K562 (cell line): ENCODE measurements at regions not wholly inside any gene's neighbourhood (a gene's known extent, or its start where the extent isn't known, plus 50 kb on each side); places are given as distances from the start of the nearest gene placed in this dataset.

Experiments used
- ATAC-seq: fragments of 200-7000 bp; cut with Tn5 transposase; 3 replicates; pipeline ENCODE4 v1.9.1; 2020; ENCODE audit warnings: moderate library complexity
- BruUV-seq: library from RNA; stranded (reverse); fragments of 400-500 nt; replicated peaks from 2 replicates; lab custom pipeline; 2021; lab: Mats Ljungman, UMichigan
- CTCF ChIA-PET: fragments of 300-600 bp; formaldehyde crosslinking; extraction: SDS; loops from one replicate; lab custom pipeline; 2021; ENCODE audit warnings: low intra/inter-chr PET ratio; lab: Yijun Ruan, JAX
- POLR2A ChIA-PET: fragments of 300-600, 350-650 bp; sonication (Branson Sonifier 250); formaldehyde crosslinking; extraction: SDS; loops from one replicate; lab custom pipeline; 2021; ENCODE audit warnings: antibody characterized with exemption, inconsistent platforms; lab: Yijun Ruan, JAX
- DNase-seq, 4 experiments: peaks; one replicate each; pipeline versions ENCODE4 v3.0.0 to v3.0.0-alpha.2; 2011 to 2018; ENCODE audit warnings: low spot score in 3 of 4, mixed read lengths in 3 of 4; ENCODE audit errors: extremely low read depth in 1 of 4
- FAIRE-seq: peaks from 2 replicates; lab custom pipeline; 2011; peaks lifted over from hg19 to GRCh38; lab: Jason Lieb, UNC
- H2AFZ ChIP-seq: 2 replicates; pipeline ENCODE4 v1.6.0; 2011; ENCODE audit warnings: low read depth, low read length, control low read depth, inconsistent platforms
- H3K27ac ChIP-seq: fragments of 200-600 bp; 3 replicates; pipeline ENCODE4 v1.8.0; 2011; ENCODE audit warnings: low read depth, mild to moderate bottlenecking, control low read depth, inconsistent platforms, low read length, moderate library complexity, mixed read lengths; ENCODE audit errors: extremely low read depth
- H3K27me3 ChIP-seq, 2 experiments: fragments of 300-600 bp in 1 of 2; 2 replicates in 1 of 2; 3 replicates in 1 of 2; pipeline versions ENCODE4 v1.6.0 to v1.8.0; 2011; ENCODE audit warnings: inconsistent platforms in 2 of 2, low read length in 2 of 2, mild to moderate bottlenecking in 1 of 2, mixed read lengths in 1 of 2, moderate library complexity in 1 of 2; ENCODE audit not compliant: control insufficient read depth in 2 of 2, insufficient read depth in 2 of 2
- H3K36me3 ChIP-seq: fragments of 300-600 bp; 3 replicates; pipeline ENCODE4 v1.8.0; 2011; ENCODE audit warnings: mild to moderate bottlenecking, low read length, inconsistent platforms; ENCODE audit not compliant: control insufficient read depth, insufficient read depth
- H3K4me1 ChIP-seq, 2 experiments: fragments of 200-600 bp in 1 of 2; replicated peaks in 1 of 2; 2 replicates in 1 of 2; 3 replicates in 1 of 2; pipeline versions ENCODE4 v1.5.1 to v1.8.0; 2011; ENCODE audit warnings: inconsistent platforms in 2 of 2, low read length in 2 of 2, mild to moderate bottlenecking in 1 of 2, mixed read lengths in 1 of 2, moderate library complexity in 1 of 2; ENCODE audit not compliant: control insufficient read depth in 2 of 2, insufficient read depth in 2 of 2
- H3K4me2 ChIP-seq: 2 replicates; pipeline ENCODE4 v1.6.1; 2011; ENCODE audit warnings: low read length, control low read depth, inconsistent platforms, mixed read lengths; ENCODE audit not compliant: insufficient read depth
- H3K4me3 ChIP-seq: fragments of 200-600 bp; sonication (generic), shearing (Covaris generic); 2 replicates; pipeline ENCODE4 v1.5.1; 2016; ENCODE audit warnings: control low read depth, inconsistent platforms
- H3K79me2 ChIP-seq: fragments of 200-600 bp; 3 replicates; pipeline ENCODE4 v1.8.0; 2011; ENCODE audit warnings: low read length, inconsistent platforms; ENCODE audit not compliant: control insufficient read depth, insufficient read depth
- H3K9ac ChIP-seq, 2 experiments: 2 replicates each; pipeline versions ENCODE4 v1.6.0 to v1.6.1; 2011; ENCODE audit warnings: low read depth in 2 of 2, low read length in 2 of 2, control low read depth in 1 of 2, inconsistent platforms in 1 of 2, mild to moderate bottlenecking in 1 of 2, mixed read lengths in 1 of 2; ENCODE audit not compliant: insufficient read depth in 1 of 2
- H3K9me1 ChIP-seq: one replicate; pipeline ENCODE4 v1.6.0; 2011; ENCODE audit warnings: inconsistent platforms, mild to moderate bottlenecking, low read length, moderate library complexity; ENCODE audit not compliant: control insufficient read depth, insufficient read depth
- H3K9me3 ChIP-seq: replicated peaks from 2 replicates; pipeline ENCODE4 v1.5.1; 2011; ENCODE audit warnings: low read depth, low read length, inconsistent platforms; ENCODE audit not compliant: control insufficient read depth, insufficient read depth
- H4K20me1 ChIP-seq: replicated peaks from 2 replicates; pipeline ENCODE4 v1.6.1; 2011; ENCODE audit warnings: low read length, inconsistent platforms, mixed read lengths; ENCODE audit not compliant: control insufficient read depth, insufficient read depth
- CBX3 ChIP-seq, 2 experiments: IDR thresholded peaks; 1 replicate in 1 of 2; 2 replicates in 1 of 2; pipeline ENCODE4 v1.6.1; 2012; ENCODE audit warnings: inconsistent platforms in 2 of 2, low read length in 2 of 2, borderline replicate concordance in 1 of 2, control low read depth in 1 of 2
- CREM ChIP-seq: IDR thresholded peaks from 2 replicates; pipeline ENCODE4 v1.6.1; 2014; ENCODE audit warnings: antibody characterized with exemption, low read depth
- GATA2 ChIP-seq: sonication (generic); formaldehyde crosslinking; IDR thresholded peaks from 2 replicates; pipeline ENCODE4 v1.4.0; 2020; ENCODE audit warnings: mild to moderate bottlenecking, missing genetic modification reagents
- HOXB6 ChIP-seq: fragments of 250-450 bp; sonication (Bioruptor Pico); IDR thresholded peaks from 2 replicates; pipeline ENCODE4 v1.5.1; 2022; ENCODE audit warnings: mild to moderate bottlenecking, borderline replicate concordance
- KDM2B ChIP-seq: fragments of 250-450 bp; sonication (Bioruptor Pico); IDR thresholded peaks from 2 replicates; pipeline ENCODE4 v1.8.0; 2021; ENCODE audit warnings: mild to moderate bottlenecking, moderate library complexity
- MAFK ChIP-seq: IDR thresholded peaks from 2 replicates; pipeline ENCODE4 v1.6.1; 2011; ENCODE audit warnings: low read length, improper control_type of control experiment
- MECOM ChIP-seq: fragments of 250-450 bp; sonication (Bioruptor Pico); IDR thresholded peaks from 2 replicates; pipeline ENCODE4 v1.8.0; 2022; ENCODE audit warnings: inconsistent platforms
- SRSF9 ChIP-seq: fragments of 200-400 bp; formaldehyde crosslinking; IDR thresholded peaks from 2 replicates; pipeline ENCODE4 v1.6.1; 2017; ENCODE audit warnings: low read depth, low read length, borderline replicate concordance
- XRCC5 ChIP-seq: fragments of 200-400 bp; formaldehyde crosslinking; IDR thresholded peaks from 2 replicates; pipeline ENCODE4 v1.6.1; 2017; ENCODE audit warnings: low read depth, mild to moderate bottlenecking, low read length
- ZNF174 ChIP-seq: fragments of 250-450 bp; sonication (Bioruptor Pico); IDR thresholded peaks from 2 replicates; pipeline ENCODE4 v1.4.0; 2020; ENCODE audit warnings: mild to moderate bottlenecking
- ZNF282 ChIP-seq: sonication (generic); formaldehyde crosslinking; IDR thresholded peaks from 2 replicates; pipeline ENCODE4 v1.8.1; 2023; ENCODE audit warnings: missing genetic modification reagents
- ZNF695 ChIP-seq: fragments of 450-650 bp; formaldehyde crosslinking; IDR thresholded peaks from 2 replicates; pipeline ENCODE4 v1.4.0; 2020; ENCODE audit warnings: mild to moderate bottlenecking, moderate library complexity
- ZNF76 ChIP-seq: fragments of 250-450 bp; sonication (Bioruptor Pico); IDR thresholded peaks from 2 replicates; pipeline ENCODE4 v1.4.0; 2020; ENCODE audit warnings: mild to moderate bottlenecking, moderate library complexity, borderline replicate concordance
- WGBS: fragments of 100-300 bp; shearing (Covaris generic); methylation state at CpG from one replicate; pipeline ENCODE4 v1.1.6; 2016; ENCODE audit warnings: low coverage, mixed read lengths; ENCODE audit not compliant: insufficient coverage; ENCODE audit errors: missing lambda C conversion rate; 5-methylcytosine and 5-hydroxymethylcytosine counted together
- in situ Hi-C: fragments of 300-500 bp; cut with MboI; formaldehyde crosslinking; loops from 4 replicates; pipeline ENCODE4 v1.15.0; 2018; ENCODE audit warnings: inconsistent platforms, mixed read lengths
- intact Hi-C: fragments of 100-400 bp; cut with micrococcal nuclease; formaldehyde crosslinking; loops from 2 replicates; pipeline ENCODE4 v1.14.2; 2022
- TF ChIP-seq, protein P1 (sequence below): IDR thresholded peaks from 2 replicates; pipeline ENCODE4 v1.6.1; 2014; ENCODE audit warnings: antibody characterized with exemption
- TF ChIP-seq, protein P2 (sequence below): sonication (generic); formaldehyde crosslinking; IDR thresholded peaks from 2 replicates; pipeline ENCODE4 v1.8.1; 2023; ENCODE audit warnings: missing genetic modification reagents, mild to moderate bottlenecking, borderline replicate concordance
- TF ChIP-seq, protein P3 (sequence below): fragments of 200-400 bp; formaldehyde crosslinking; IDR thresholded peaks from 2 replicates; pipeline ENCODE4 v1.6.1; 2017; ENCODE audit warnings: mild to moderate bottlenecking, low read depth, low read length, moderate library complexity

DNA sequence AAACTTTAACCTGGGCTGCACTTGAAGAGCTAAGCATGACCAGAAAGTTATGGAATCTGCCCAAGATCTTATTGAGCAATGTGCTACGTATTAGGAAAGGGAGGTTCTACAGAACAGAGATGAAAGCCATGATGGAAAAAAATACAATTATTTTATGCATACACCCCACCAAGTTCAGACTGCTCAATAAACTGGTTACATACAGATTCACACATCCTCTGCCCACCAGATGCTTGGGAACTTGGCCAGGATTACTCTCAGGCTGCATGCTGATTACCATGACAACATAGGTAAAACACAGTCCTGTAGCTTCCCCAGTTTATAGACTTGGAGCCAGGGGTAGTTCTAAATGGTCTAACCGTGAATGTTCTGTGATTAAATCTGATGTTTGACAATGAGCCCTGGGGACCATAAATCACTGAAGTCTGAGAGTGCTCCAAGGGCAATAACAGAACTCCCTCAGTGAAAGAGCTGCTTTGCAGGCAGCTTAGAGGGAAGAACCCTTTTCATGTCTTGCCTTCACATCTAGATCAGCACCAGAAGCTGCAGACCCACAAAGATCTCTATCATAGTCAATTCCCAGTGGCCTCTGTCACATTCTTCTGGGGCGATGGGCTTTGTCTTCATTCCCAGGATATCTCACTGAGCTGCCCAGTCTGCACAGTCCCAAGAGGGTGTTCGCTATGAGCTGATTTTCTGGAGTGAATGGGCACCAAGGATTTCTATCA lies 232.2 kb downstream of the EMP1 start:
- H3K79me2 ChIP-seq, result no peaks in the 10 kb centered on the region
- intact Hi-C loops, result no loop called here

More for the DNA sequence above, 232.2 kb downstream of the EMP1 start:
- ChIA-PET POLR2A (no interaction called here), CTCF (no interaction called here)
- no peak for FAIRE-seq
- Histone ChIP-seq H3K4me3 (no peak overlapping the region), H3K4me2 (no peak overlapping the region), H3K9me3 (no peaks in the 10 kb centered on the region), H3K36me3 (no peaks in the 10 kb centered on the region), H2AFZ (no peak overlapping the region), H3K27me3 (no peaks in the 10 kb centered on the region), H3K9me1 (no peaks in the 10 kb centered on the region), H3K4me1 (no peaks in the 10 kb centered on the region), H3K9ac (no peak overlapping the region), H3K27ac (no peak overlapping the region), H4K20me1 (no peaks in the 10 kb centered on the region)
- no peak for ATAC-seq
- 0% methylated on average over 4 of the region's 4 CpGs for WGBS
- DNase-seq, result no peak
- no peak for TF ChIP-seq CREM
- TF ChIP-seq ZNF695 (CRISPR knock-in tag), result no peak
- TF ChIP-seq MAFK, result no peak
- TF ChIP-seq, protein P1, sequence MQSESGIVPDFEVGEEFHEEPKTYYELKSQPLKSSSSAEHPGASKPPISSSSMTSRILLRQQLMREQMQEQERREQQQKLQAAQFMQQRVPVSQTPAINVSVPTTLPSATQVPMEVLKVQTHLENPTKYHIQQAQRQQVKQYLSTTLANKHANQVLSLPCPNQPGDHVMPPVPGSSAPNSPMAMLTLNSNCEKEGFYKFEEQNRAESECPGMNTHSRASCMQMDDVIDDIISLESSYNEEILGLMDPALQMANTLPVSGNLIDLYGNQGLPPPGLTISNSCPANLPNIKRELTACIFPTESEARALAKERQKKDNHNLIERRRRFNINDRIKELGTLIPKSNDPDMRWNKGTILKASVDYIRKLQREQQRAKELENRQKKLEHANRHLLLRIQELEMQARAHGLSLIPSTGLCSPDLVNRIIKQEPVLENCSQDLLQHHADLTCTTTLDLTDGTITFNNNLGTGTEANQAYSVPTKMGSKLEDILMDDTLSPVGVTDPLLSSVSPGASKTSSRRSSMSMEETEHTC, result no peak
- TF ChIP-seq SRSF9, result no peak
- no peak for TF ChIP-seq MECOM
- no peak for TF ChIP-seq XRCC5
- TF ChIP-seq HOXB6 (CRISPR knock-in tag), result no peak
- TF ChIP-seq ZNF76 (CRISPR knock-in tag), result no peak
- TF ChIP-seq CBX3 (IDR thresholded peaks at IDR 0.05; ENCODE audit: borderline replicate concordance in 1 of 2, low read length in 2 of 2), result no peak
- TF ChIP-seq, protein P2, sequence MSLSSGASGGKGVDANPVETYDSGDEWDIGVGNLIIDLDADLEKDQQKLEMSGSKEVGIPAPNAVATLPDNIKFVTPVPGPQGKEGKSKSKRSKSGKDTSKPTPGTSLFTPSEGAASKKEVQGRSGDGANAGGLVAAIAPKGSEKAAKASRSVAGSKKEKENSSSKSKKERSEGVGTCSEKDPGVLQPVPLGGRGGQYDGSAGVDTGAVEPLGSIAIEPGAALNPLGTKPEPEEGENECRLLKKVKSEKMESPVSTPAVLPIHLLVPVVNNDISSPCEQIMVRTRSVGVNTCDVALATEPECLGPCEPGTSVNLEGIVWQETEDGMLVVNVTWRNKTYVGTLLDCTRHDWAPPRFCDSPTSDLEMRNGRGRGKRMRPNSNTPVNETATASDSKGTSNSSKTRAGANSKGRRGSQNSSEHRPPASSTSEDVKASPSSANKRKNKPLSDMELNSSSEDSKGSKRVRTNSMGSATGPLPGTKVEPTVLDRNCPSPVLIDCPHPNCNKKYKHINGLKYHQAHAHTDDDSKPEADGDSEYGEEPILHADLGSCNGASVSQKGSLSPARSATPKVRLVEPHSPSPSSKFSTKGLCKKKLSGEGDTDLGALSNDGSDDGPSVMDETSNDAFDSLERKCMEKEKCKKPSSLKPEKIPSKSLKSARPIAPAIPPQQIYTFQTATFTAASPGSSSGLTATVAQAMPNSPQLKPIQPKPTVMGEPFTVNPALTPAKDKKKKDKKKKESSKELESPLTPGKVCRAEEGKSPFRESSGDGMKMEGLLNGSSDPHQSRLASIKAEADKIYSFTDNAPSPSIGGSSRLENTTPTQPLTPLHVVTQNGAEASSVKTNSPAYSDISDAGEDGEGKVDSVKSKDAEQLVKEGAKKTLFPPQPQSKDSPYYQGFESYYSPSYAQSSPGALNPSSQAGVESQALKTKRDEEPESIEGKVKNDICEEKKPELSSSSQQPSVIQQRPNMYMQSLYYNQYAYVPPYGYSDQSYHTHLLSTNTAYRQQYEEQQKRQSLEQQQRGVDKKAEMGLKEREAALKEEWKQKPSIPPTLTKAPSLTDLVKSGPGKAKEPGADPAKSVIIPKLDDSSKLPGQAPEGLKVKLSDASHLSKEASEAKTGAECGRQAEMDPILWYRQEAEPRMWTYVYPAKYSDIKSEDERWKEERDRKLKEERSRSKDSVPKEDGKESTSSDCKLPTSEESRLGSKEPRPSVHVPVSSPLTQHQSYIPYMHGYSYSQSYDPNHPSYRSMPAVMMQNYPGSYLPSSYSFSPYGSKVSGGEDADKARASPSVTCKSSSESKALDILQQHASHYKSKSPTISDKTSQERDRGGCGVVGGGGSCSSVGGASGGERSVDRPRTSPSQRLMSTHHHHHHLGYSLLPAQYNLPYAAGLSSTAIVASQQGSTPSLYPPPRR, result no peak
- no peak for TF ChIP-seq ZNF174 (CRISPR knock-in tag)
- TF ChIP-seq, protein P3, sequence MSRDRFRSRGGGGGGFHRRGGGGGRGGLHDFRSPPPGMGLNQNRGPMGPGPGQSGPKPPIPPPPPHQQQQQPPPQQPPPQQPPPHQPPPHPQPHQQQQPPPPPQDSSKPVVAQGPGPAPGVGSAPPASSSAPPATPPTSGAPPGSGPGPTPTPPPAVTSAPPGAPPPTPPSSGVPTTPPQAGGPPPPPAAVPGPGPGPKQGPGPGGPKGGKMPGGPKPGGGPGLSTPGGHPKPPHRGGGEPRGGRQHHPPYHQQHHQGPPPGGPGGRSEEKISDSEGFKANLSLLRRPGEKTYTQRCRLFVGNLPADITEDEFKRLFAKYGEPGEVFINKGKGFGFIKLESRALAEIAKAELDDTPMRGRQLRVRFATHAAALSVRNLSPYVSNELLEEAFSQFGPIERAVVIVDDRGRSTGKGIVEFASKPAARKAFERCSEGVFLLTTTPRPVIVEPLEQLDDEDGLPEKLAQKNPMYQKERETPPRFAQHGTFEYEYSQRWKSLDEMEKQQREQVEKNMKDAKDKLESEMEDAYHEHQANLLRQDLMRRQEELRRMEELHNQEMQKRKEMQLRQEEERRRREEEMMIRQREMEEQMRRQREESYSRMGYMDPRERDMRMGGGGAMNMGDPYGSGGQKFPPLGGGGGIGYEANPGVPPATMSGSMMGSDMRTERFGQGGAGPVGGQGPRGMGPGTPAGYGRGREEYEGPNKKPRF, result no peak
- TF ChIP-seq KDM2B (CRISPR knock-in tag), result no peak
- no peak for TF ChIP-seq GATA2 (CRISPR knock-in tag)
- TF ChIP-seq ZNF282, result no peak
- BruUV-seq, result no TSS peak
- in situ Hi-C loops, result no loop called here
